Pons (tissue), 1 donor: ENCODE measurements at regions not wholly inside any gene's neighbourhood (a gene's known extent, or its start where the extent isn't known, plus 50 kb on each side); places are given as distances from the start of the nearest gene placed in this dataset.
"Not testable (repeated sequence)": the region's sequence is repeated elsewhere in the genome, so short reads cannot be mapped to it uniquely, and the experiment has no call there.

Experiments used
- DNase-seq: peaks from one replicate; pipeline ENCODE4 v3.0.0-alpha.2; 2016; ENCODE audit warnings: low spot score

GRCh38 chr5:5883562-5883961, 461.1 kb downstream of the ICE1 start:
- DNase-seq = no peak

GRCh38 chr5:5883146-5883545, 460.7 kb downstream of the ICE1 start:
- no peak for DNase-seq

GRCh38 chr5:5882706-5883105, 460.2 kb downstream of the ICE1 start:
- DNase-seq = no peak

- DNase-seq = no peak
Measured at GRCh38 chr5:5881294-5881693, 458.8 kb downstream of the ICE1 start.

GRCh38 chr5:5880077-5880763, 457.7 kb downstream of the ICE1 start:
- no peak for DNase-seq

GRCh38 chr5:5857396-5857795, 434.9 kb downstream of the ICE1 start:
- no peak for DNase-seq

GRCh38 chr5:5854087-5854486, 431.6 kb downstream of the ICE1 start:
- DNase-seq = no peak

- no peak for DNase-seq
Measured at GRCh38 chr5:5838493-5838892, 416.0 kb downstream of the ICE1 start.

GRCh38 chr5:5831622-5832021, 409.1 kb downstream of the ICE1 start:
- not testable (repeated sequence) for DNase-seq

- no peak for DNase-seq
Measured at GRCh38 chr5:5828619-5829018, 406.1 kb downstream of the ICE1 start.

- no peak for DNase-seq
Measured at GRCh38 chr5:5826911-5827310, 404.4 kb downstream of the ICE1 start.

- DNase-seq = no peak
Measured at GRCh38 chr5:5822729-5823257, 400.3 kb downstream of the ICE1 start.

- no peak for DNase-seq
Measured at GRCh38 chr5:5816960-5817359, 394.5 kb downstream of the ICE1 start.

- no peak for DNase-seq
Measured at GRCh38 chr5:5813441-5813840, 391.0 kb downstream of the ICE1 start.

GRCh38 chr5:5810461-5810860, 388.0 kb downstream of the ICE1 start:
- DNase-seq = no peak

- DNase-seq = no peak
Measured at GRCh38 chr5:5805916-5806315, 383.4 kb downstream of the ICE1 start.

- DNase-seq = no peak
Measured at GRCh38 chr5:5804478-5805233, 382.2 kb downstream of the ICE1 start.

GRCh38 chr5:5800801-5801761, 378.6 kb downstream of the ICE1 start:
- DNase-seq = no peak

- no peak for DNase-seq
Measured at GRCh38 chr5:5799826-5800225, 377.3 kb downstream of the ICE1 start.

- DNase-seq = no peak
Measured at GRCh38 chr5:5799229-5799628, 376.8 kb downstream of the ICE1 start.

- no peak for DNase-seq
Measured at GRCh38 chr5:5798462-5798861, 376.0 kb downstream of the ICE1 start.

GRCh38 chr5:5798041-5798440, 375.6 kb downstream of the ICE1 start:
- no peak for DNase-seq
